CD4-positive, alpha-beta memory T cell (primary cell): ENCODE measurements at regions not wholly inside any gene's neighbourhood (a gene's known extent, or its start where the extent isn't known, plus 50 kb on each side); places are given as distances from the start of the nearest gene placed in this dataset.

Experiments
- CTCF ChIA-PET: fragments of 350-600 bp; sonication (Branson Sonifier 250); formaldehyde crosslinking; loops from one replicate; lab custom pipeline; 2021; ENCODE audit warnings: inconsistent platforms; ENCODE audit not compliant: partially characterized antibody; lab: Charles Lee
- POLR2A ChIA-PET: fragments of 350-600 bp; sonication (Branson Sonifier 250); formaldehyde crosslinking; loops from one replicate; lab custom pipeline; 2021; ENCODE audit not compliant: partially characterized antibody; lab: Charles Lee
- DNase-seq, 5 donors: peaks; one replicate each; pipeline versions ENCODE4 v3.0.0 to v3.0.0-alpha.2; 2020 to 2022; ENCODE audit warnings: mixed read lengths in 1 of 5
- H3K27ac ChIP-seq: one replicate; pipeline ENCODE4 v1.7.0; 2013; ENCODE audit warnings: low read depth, low read length
- H3K27me3 ChIP-seq: 2 replicates; pipeline ENCODE4 v1.7.0; 2013; ENCODE audit warnings: mild to moderate bottlenecking, low read length, moderate library complexity; ENCODE audit not compliant: insufficient read depth
- H3K36me3 ChIP-seq: 2 replicates; pipeline ENCODE4 v1.7.0; 2013; ENCODE audit warnings: mild to moderate bottlenecking, low read length, moderate library complexity; ENCODE audit not compliant: insufficient read depth
- H3K4me1 ChIP-seq: 2 replicates; pipeline ENCODE4 v1.7.0; 2013; ENCODE audit warnings: mild to moderate bottlenecking, low read length, moderate library complexity; ENCODE audit not compliant: insufficient read depth
- H3K4me3 ChIP-seq, 2 donors: one replicate each; pipeline ENCODE4 v1.7.0; 2013; ENCODE audit warnings: low read length in 2 of 2, mild to moderate bottlenecking in 1 of 2
- H3K9me3 ChIP-seq, 2 donors: one replicate each; pipeline ENCODE4 v1.7.0; 2013; ENCODE audit warnings: low read length in 2 of 2, control low read depth in 1 of 2; ENCODE audit not compliant: control insufficient read depth in 1 of 2
- H3K27ac Mint-ChIP-seq, 7 donors: one replicate each; pipeline ENCODE4 v1.8.0; 2020 to 2021; ENCODE audit warnings: mixed read lengths in 7 of 7, mild to moderate bottlenecking in 6 of 7, inconsistent platforms in 3 of 7, moderate library complexity in 3 of 7
- H3K27me3 Mint-ChIP-seq, 2 donors: one replicate each; pipeline ENCODE4 v1.8.0; 2020 to 2021; ENCODE audit warnings: mixed read lengths in 2 of 2
- H3K36me3 Mint-ChIP-seq, 2 donors: one replicate each; pipeline ENCODE4 v1.8.0; 2020 to 2021; ENCODE audit warnings: mixed read lengths in 2 of 2, inconsistent platforms in 1 of 2, mild to moderate bottlenecking in 1 of 2
- H3K4me1 Mint-ChIP-seq, 4 donors: one replicate each; pipeline ENCODE4 v1.8.0; 2020 to 2021; ENCODE audit warnings: mixed read lengths in 4 of 4, mild to moderate bottlenecking in 1 of 4
- H3K4me3 Mint-ChIP-seq, 8 donors: one replicate each; pipeline ENCODE4 v1.8.0; 2020 to 2021; ENCODE audit warnings: mixed read lengths in 8 of 8, mild to moderate bottlenecking in 7 of 8, moderate library complexity in 6 of 8, inconsistent platforms in 3 of 8
- H3K9me3 Mint-ChIP-seq, 8 donors: one replicate each; pipeline ENCODE4 v1.8.0; 2020 to 2021; ENCODE audit warnings: mixed read lengths in 8 of 8, mild to moderate bottlenecking in 5 of 8, inconsistent platforms in 3 of 8, moderate library complexity in 1 of 8
- intact Hi-C: fragments of 100-400 bp; cut with micrococcal nuclease; formaldehyde crosslinking; loops from one replicate; pipeline ENCODE4 v1.15.1; 2023

DNA sequence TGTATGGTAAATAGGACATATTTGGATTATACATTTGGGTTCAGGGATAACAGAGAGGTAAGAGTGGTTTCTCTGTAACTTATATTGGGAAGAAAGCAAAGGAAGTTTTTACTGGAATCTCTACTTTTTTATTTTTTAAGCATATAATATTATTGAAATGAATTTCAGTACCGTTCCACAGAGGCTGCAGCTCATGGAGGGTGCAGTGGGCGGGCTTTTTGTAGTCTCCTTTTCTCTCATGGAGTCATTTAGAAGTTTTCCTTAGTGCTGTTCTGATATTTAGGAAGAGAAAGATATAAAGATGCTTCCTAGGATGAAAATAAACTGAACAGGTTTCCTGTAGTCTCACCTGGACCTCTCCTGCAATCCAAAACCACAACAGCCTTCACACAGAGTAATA is 1153.3 kb upstream of the TMEFF2 start:
- Histone ChIP-seq H3K36me3 (no peaks in the 10 kb centered on the region), H3K9me3 (no peaks in the 10 kb centered on the region), H3K27me3 (no peaks in the 10 kb centered on the region), H3K4me3 (peak overlapping the region; percentile 51 to 59), H3K27ac (no peak overlapping the region), H3K4me1 (peaks cover 5% of the 10 kb centered on the region)
- peak overlapping the region; percentile 77 to 85 (median 81) for H3K4me3 Mint-ChIP-seq
- intact Hi-C loops: no loop called here
- peaks cover 4 to 11% (median 6%) of the 10 kb centered on the region in 4 donors for H3K4me1 Mint-ChIP-seq
- CTCF ChIA-PET: no interaction called here
- peak overlapping the region in 5 of 7 donors; percentile 24 to 87 (median 70) for H3K27ac Mint-ChIP-seq
- H3K9me3 Mint-ChIP-seq: peaks cover 0 to 4% (median 0%) of the 10 kb centered on the region in 8 donors
- H3K27me3 Mint-ChIP-seq: no peaks in the 10 kb centered on the region
- POLR2A ChIA-PET: no interaction called here
- H3K36me3 Mint-ChIP-seq: no peaks in the 10 kb centered on the region
- DNase-seq: no peak

DNA sequence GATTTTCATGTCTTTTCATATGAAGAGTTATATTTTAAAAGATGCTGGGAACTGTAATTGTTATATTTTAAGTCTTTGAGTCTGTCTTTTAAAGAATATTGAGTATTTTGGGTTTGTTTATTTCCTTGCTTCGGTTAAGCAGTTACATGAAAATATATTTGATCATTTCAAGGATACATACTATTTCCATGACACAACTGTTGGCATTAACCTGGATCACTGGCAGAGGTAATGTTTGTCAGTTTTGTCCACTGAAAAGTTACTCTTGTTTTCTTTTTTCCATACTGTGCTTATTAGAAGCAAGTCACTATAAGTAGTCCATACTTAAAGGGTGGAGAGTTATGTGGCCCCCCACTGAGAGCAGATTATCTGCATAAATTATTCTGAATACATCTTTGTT is 1142.0 kb upstream of the TMEFF2 start:
- ChIA-PET POLR2A (no interaction called here), CTCF (no interaction called here)
- no peak for DNase-seq
- no peaks in the 10 kb centered on the region for H3K4me1 ChIP-seq
- intact Hi-C loops: no loop called here
- no peak overlapping the region for H3K27ac ChIP-seq
- no peaks in the 10 kb centered on the region for H3K4me1 Mint-ChIP-seq
- H3K4me3 Mint-ChIP-seq: no peak overlapping the region
- H3K27me3 Mint-ChIP-seq: no peaks in the 10 kb centered on the region
- H3K27ac Mint-ChIP-seq: no peak overlapping the region
- H3K36me3 ChIP-seq: no peaks in the 10 kb centered on the region
- no peaks in the 10 kb centered on the region for H3K27me3 ChIP-seq
- H3K4me3 ChIP-seq: no peak overlapping the region
- no peaks in the 10 kb centered on the region for H3K36me3 Mint-ChIP-seq
- no peaks in the 10 kb centered on the region for H3K9me3 ChIP-seq
- no peaks in the 10 kb centered on the region for H3K9me3 Mint-ChIP-seq

DNA sequence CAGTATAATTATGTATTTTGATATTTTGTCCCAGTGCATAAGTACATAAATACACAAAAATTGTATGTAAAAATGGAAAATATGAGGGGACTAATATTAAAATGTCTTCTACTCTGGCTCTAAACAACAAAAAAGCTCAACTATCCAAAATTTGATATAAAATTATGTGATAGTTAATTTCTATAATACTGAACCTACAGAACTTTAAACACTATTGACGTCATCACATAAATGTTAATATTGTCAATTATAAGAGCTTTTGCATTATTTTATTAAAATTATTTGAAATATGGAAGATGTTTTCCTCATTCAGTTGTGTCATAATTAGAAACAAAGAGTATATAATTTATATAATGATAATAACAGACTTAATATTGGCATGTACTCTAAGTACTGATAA is 1139.7 kb upstream of the TMEFF2 start:
- CTCF ChIA-PET: no interaction called here
- Histone ChIP-seq H3K4me1 (no peaks in the 10 kb centered on the region), H3K36me3 (no peaks in the 10 kb centered on the region), H3K27ac (no peak overlapping the region), H3K9me3 (no peaks in the 10 kb centered on the region), H3K4me3 (no peak overlapping the region), H3K27me3 (no peaks in the 10 kb centered on the region)
- POLR2A ChIA-PET: no interaction called here
- H3K4me3 Mint-ChIP-seq: no peak overlapping the region
- intact Hi-C loops: no loop called here
- H3K36me3 Mint-ChIP-seq: no peaks in the 10 kb centered on the region
- H3K27me3 Mint-ChIP-seq: no peaks in the 10 kb centered on the region
- peaks cover 0 to 4% (median 0%) of the 10 kb centered on the region in 8 donors for H3K9me3 Mint-ChIP-seq
- no peaks in the 10 kb centered on the region for H3K4me1 Mint-ChIP-seq
- no peak overlapping the region for H3K27ac Mint-ChIP-seq
- DNase-seq: no peak

DNA sequence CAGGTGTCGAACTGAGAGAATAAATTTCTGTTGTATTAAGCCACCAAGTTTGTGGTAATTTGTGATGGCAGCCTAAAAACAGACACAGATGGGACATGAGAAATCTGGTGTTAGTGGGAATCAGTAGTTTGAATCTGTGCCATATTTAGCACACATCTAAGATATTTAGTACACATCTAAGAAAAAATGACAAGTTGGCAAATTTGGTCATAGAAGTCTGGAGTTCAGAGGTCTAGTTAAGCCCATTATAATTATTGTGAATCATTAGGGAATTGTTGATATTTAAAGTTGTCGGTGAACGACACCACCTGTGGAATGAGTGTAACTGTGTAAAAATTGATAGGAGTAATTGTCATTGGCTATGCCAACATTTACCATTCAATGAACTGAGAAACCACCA is 1138.8 kb upstream of the TMEFF2 start:
- Mint-ChIP-seq H3K36me3 (no peaks in the 10 kb centered on the region), H3K27ac (no peak overlapping the region), H3K4me3 (no peak overlapping the region), H3K9me3 (peaks cover 0 to 4% (median 0%) of the 10 kb centered on the region in 8 donors), H3K4me1 (no peaks in the 10 kb centered on the region), H3K27me3 (no peaks in the 10 kb centered on the region)
- intact Hi-C loops: no loop called here
- Histone ChIP-seq H3K4me3 (no peak overlapping the region), H3K4me1 (no peaks in the 10 kb centered on the region), H3K36me3 (no peaks in the 10 kb centered on the region), H3K9me3 (no peaks in the 10 kb centered on the region), H3K27ac (no peak overlapping the region), H3K27me3 (no peaks in the 10 kb centered on the region)
- no peak for DNase-seq
- POLR2A ChIA-PET: no interaction called here
- CTCF ChIA-PET: no interaction called here

DNA sequence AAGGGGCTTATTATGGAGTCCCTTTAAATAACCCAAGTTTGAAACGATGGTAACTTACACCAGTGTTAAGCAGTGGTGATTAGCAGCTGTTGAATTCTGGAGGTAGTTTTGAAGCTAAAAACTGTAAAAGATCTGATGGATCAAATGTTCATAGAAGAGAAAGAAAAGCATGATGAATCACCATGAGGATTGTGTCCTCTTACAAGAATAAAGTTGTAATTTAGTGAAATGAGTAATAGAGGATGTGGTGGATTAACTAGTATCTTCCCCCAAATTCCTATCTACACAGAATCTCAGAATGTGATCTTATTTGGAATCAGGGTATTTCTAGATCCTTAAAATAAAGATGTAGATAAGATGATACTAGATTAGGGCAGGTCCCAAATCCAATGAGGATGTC is 1138.2 kb upstream of the TMEFF2 start:
- POLR2A ChIA-PET: no interaction called here
- Mint-ChIP-seq H3K4me1 (no peaks in the 10 kb centered on the region), H3K4me3 (no peak overlapping the region), H3K27me3 (no peaks in the 10 kb centered on the region), H3K36me3 (no peaks in the 10 kb centered on the region), H3K27ac (no peak overlapping the region), H3K9me3 (peaks cover 0 to 4% (median 0%) of the 10 kb centered on the region in 8 donors)
- Histone ChIP-seq H3K36me3 (no peaks in the 10 kb centered on the region), H3K4me1 (no peaks in the 10 kb centered on the region), H3K4me3 (no peak overlapping the region), H3K9me3 (no peaks in the 10 kb centered on the region), H3K27me3 (no peaks in the 10 kb centered on the region), H3K27ac (no peak overlapping the region)
- intact Hi-C loops: no loop called here
- no peak for DNase-seq
- CTCF ChIA-PET: no interaction called here

DNA sequence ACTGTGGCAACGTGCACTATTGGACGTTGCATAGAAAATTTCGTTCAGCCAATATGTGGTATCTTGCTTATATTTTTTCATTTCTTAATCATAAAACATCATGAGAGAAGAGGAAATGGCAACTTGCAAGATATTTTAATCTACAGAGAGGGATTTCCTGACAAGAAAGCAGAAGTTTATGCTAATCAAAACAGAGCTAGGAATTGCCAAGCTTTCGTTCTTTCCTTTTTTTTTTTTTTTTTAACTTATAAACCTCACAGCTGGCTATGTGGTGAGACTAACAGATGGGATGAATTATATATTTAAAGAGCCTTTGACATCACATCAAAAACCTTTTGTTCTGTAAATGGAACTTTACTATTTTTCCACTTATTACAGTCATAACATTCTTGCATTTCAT is 1136.9 kb upstream of the TMEFF2 start:
- no peaks in the 10 kb centered on the region for H3K4me1 ChIP-seq
- H3K27me3 Mint-ChIP-seq: no peaks in the 10 kb centered on the region
- H3K36me3 Mint-ChIP-seq: no peaks in the 10 kb centered on the region
- POLR2A ChIA-PET: no interaction called here
- H3K36me3 ChIP-seq: no peaks in the 10 kb centered on the region
- H3K9me3 ChIP-seq: no peaks in the 10 kb centered on the region
- H3K27ac Mint-ChIP-seq: no peak overlapping the region
- DNase-seq: no peak
- no peaks in the 10 kb centered on the region for H3K4me1 Mint-ChIP-seq
- intact Hi-C loops: no loop called here
- CTCF ChIA-PET: no interaction called here
- peaks cover 0 to 8% (median 0%) of the 10 kb centered on the region in 8 donors for H3K9me3 Mint-ChIP-seq
- no peak overlapping the region for H3K27ac ChIP-seq
- H3K4me3 Mint-ChIP-seq: no peak overlapping the region
- H3K27me3 ChIP-seq: no peaks in the 10 kb centered on the region
- no peak overlapping the region for H3K4me3 ChIP-seq

DNA sequence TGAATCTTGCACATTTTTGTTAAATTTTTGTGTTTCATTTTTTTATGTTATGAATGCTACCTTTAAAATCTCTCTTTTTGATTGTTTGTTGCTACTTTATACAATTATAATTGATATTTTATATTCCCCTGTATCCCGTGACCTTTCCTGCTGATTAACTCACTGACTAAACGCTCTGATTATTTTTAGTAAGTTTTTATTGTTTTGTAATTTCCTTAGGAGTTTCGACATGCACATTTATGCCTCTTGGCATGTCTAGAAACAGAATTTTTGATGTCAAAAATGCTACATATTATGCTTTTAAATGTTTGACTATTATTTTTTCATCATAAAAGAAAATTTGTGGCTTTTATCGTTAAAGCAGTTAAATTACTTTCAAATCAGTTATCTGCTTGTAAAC is 1131.6 kb upstream of the TMEFF2 start:
- Mint-ChIP-seq H3K9me3 (peaks cover 0 to 10% (median 0%) of the 10 kb centered on the region in 8 donors), H3K4me3 (no peak overlapping the region), H3K4me1 (no peaks in the 10 kb centered on the region), H3K27ac (no peak overlapping the region), H3K27me3 (no peaks in the 10 kb centered on the region), H3K36me3 (no peaks in the 10 kb centered on the region)
- Histone ChIP-seq H3K36me3 (no peaks in the 10 kb centered on the region), H3K27ac (no peak overlapping the region), H3K4me1 (no peaks in the 10 kb centered on the region), H3K9me3 (no peaks in the 10 kb centered on the region), H3K4me3 (no peak overlapping the region), H3K27me3 (no peaks in the 10 kb centered on the region)
- ChIA-PET POLR2A (no interaction called here), CTCF (no interaction called here)
- no peak for DNase-seq
- intact Hi-C loops: no loop called here
